ENCODE measurements at regions not wholly inside any gene's neighbourhood (a gene's known extent, or its start where the extent isn't known, plus 50 kb on each side); places are given as distances from the start of the nearest gene placed in this dataset.

- Mint-ChIP-seq H3K36me3 (ENCODE audit: low read depth) (no peaks in the 10 kb centered on the region), H3K27ac (no peak overlapping the region), H3K27me3 (ENCODE audit: low read depth) (peaks cover 23% of the 10 kb centered on the region), H3K4me1 (ENCODE audit: low read depth) (peaks cover 8% of the 10 kb centered on the region), H3K9me3 (ENCODE audit: insufficient read depth) (no peaks in the 10 kb centered on the region), H3K4me3 (peak overlapping the region; percentile 55)
- POLR2A ChIA-PET, result no interaction called here
- peak; percentile 36 for ATAC-seq
- peak; percentile 47 for DNase-seq
- CTCF ChIA-PET, result no interaction called here
Observed at GRCh38 chr18:70464343-70465114, 175.7 kb downstream of the SOCS6 start.

GRCh38 chr18:70463085-70463484 lies 174.2 kb downstream of the SOCS6 start:
- no peak overlapping the region for H3K4me3 Mint-ChIP-seq
- no peaks in the 10 kb centered on the region for H3K36me3 Mint-ChIP-seq (ENCODE audit: low read depth)
- ChIA-PET POLR2A (no interaction called here), CTCF (interaction anchor here (1.9 kb wide), 1 partner anchor 8 kb away, joined by 7 read pairs; no protein-coding TSS in a partner anchor)
- H3K4me1 Mint-ChIP-seq (ENCODE audit: low read depth), result peaks cover 8% of the 10 kb centered on the region
- ATAC-seq, result no peak
- peaks cover 23% of the 10 kb centered on the region for H3K27me3 Mint-ChIP-seq (ENCODE audit: low read depth)
- no peak overlapping the region for H3K27ac Mint-ChIP-seq
- H3K9me3 Mint-ChIP-seq (ENCODE audit: insufficient read depth), result no peaks in the 10 kb centered on the region
- DNase-seq, result no peak

- ATAC-seq, result no peak
Observed at GRCh38 chr18:70462078-70462439, 173.2 kb downstream of the SOCS6 start.

GRCh38 chr18:70461323-70462077 lies 172.7 kb downstream of the SOCS6 start:
- Mint-ChIP-seq H3K27ac (no peak overlapping the region), H3K4me1 (ENCODE audit: low read depth) (peaks cover 8% of the 10 kb centered on the region), H3K9me3 (ENCODE audit: insufficient read depth) (no peaks in the 10 kb centered on the region), H3K36me3 (ENCODE audit: low read depth) (no peaks in the 10 kb centered on the region), H3K4me3 (no peak overlapping the region), H3K27me3 (ENCODE audit: low read depth) (peaks cover 23% of the 10 kb centered on the region)
- ATAC-seq (no peak), DNase-seq (no peak)
- ChIA-PET POLR2A (no interaction called here), CTCF (interaction anchor here (0.8 to 1.2 kb wide), 2 partner anchors 15 to 30 kb away, joined by 3 read pairs; no protein-coding TSS in a partner anchor)

More at GRCh38 chr18:70462078-70462439, 173.2 kb downstream of the SOCS6 start:
- Mint-ChIP-seq H3K27ac (no peak overlapping the region), H3K27me3 (ENCODE audit: low read depth) (peaks cover 23% of the 10 kb centered on the region), H3K36me3 (ENCODE audit: low read depth) (no peaks in the 10 kb centered on the region), H3K4me1 (ENCODE audit: low read depth) (peaks cover 8% of the 10 kb centered on the region), H3K4me3 (no peak overlapping the region), H3K9me3 (ENCODE audit: insufficient read depth) (no peaks in the 10 kb centered on the region)
- POLR2A ChIA-PET, result no interaction called here
- CTCF ChIA-PET, result interaction anchor here (0.8 to 1.9 kb wide), 3 partner anchors 7 to 29 kb away, joined by 3 to 7 read pairs (median 3); no protein-coding TSS in a partner anchor
- DNase-seq, result no peak

- ATAC-seq (no peak), DNase-seq (no peak)
- ChIA-PET POLR2A (no interaction called here), CTCF (no interaction called here)
- Mint-ChIP-seq H3K4me3 (no peak overlapping the region), H3K27me3 (ENCODE audit: low read depth) (peaks cover 23% of the 10 kb centered on the region), H3K9me3 (ENCODE audit: insufficient read depth) (no peaks in the 10 kb centered on the region), H3K4me1 (ENCODE audit: low read depth) (peaks cover 8% of the 10 kb centered on the region), H3K27ac (no peak overlapping the region), H3K36me3 (ENCODE audit: low read depth) (no peaks in the 10 kb centered on the region)
Observed at GRCh38 chr18:70459731-70460130, 170.9 kb downstream of the SOCS6 start.

- no peak overlapping the region for H3K27ac Mint-ChIP-seq
- no peaks in the 10 kb centered on the region for H3K9me3 Mint-ChIP-seq (ENCODE audit: insufficient read depth)
Observed at GRCh38 chr18:70459251-70459650, 170.4 kb downstream of the SOCS6 start.

GRCh38 chr18:70457788-70458187 lies 168.9 kb downstream of the SOCS6 start:
- CTCF ChIA-PET, result no interaction called here
- ATAC-seq (no peak), DNase-seq (no peak)
- Mint-ChIP-seq H3K27ac (no peak overlapping the region), H3K36me3 (ENCODE audit: low read depth) (no peaks in the 10 kb centered on the region), H3K4me3 (no peak overlapping the region), H3K4me1 (ENCODE audit: low read depth) (peaks cover 6% of the 10 kb centered on the region), H3K9me3 (ENCODE audit: insufficient read depth) (no peaks in the 10 kb centered on the region), H3K27me3 (ENCODE audit: low read depth) (peaks cover 10% of the 10 kb centered on the region)
- POLR2A ChIA-PET, result no interaction called here

More at GRCh38 chr18:70459251-70459650, 170.4 kb downstream of the SOCS6 start:
- ChIA-PET POLR2A (no interaction called here), CTCF (no interaction called here)
- Mint-ChIP-seq H3K4me3 (no peak overlapping the region), H3K4me1 (ENCODE audit: low read depth) (peaks cover 6% of the 10 kb centered on the region), H3K36me3 (ENCODE audit: low read depth) (no peaks in the 10 kb centered on the region), H3K27me3 (ENCODE audit: low read depth) (peaks cover 19% of the 10 kb centered on the region)
- DNase-seq, result no peak
- ATAC-seq, result no peak

- no peaks in the 10 kb centered on the region for H3K36me3 Mint-ChIP-seq (ENCODE audit: low read depth)
- no peak overlapping the region for H3K4me3 Mint-ChIP-seq
- ATAC-seq (no peak), DNase-seq (no peak)
- no peak overlapping the region for H3K27ac Mint-ChIP-seq
- no peaks in the 10 kb centered on the region for H3K9me3 Mint-ChIP-seq (ENCODE audit: insufficient read depth)
- peaks cover 10% of the 10 kb centered on the region for H3K27me3 Mint-ChIP-seq (ENCODE audit: low read depth)
- ChIA-PET POLR2A (no interaction called here), CTCF (no interaction called here)
- H3K4me1 Mint-ChIP-seq (ENCODE audit: low read depth), result peaks cover 6% of the 10 kb centered on the region
Observed at GRCh38 chr18:70457223-70457622, 168.4 kb downstream of the SOCS6 start.

- ChIA-PET CTCF (interaction anchor here (2.8 to 3.3 kb wide), 2 partner anchors 23 to 261 kb away, joined by 17 to 29 read pairs; no protein-coding TSS in a partner anchor), POLR2A (no interaction called here)
- DNase-seq, result no peak
- Mint-ChIP-seq H3K27me3 (ENCODE audit: low read depth) (peaks cover 4% of the 10 kb centered on the region), H3K27ac (no peak overlapping the region), H3K4me1 (ENCODE audit: low read depth) (no peaks in the 10 kb centered on the region), H3K36me3 (ENCODE audit: low read depth) (no peaks in the 10 kb centered on the region), H3K9me3 (ENCODE audit: insufficient read depth) (no peaks in the 10 kb centered on the region), H3K4me3 (no peak overlapping the region)
- no peak for ATAC-seq
Observed at GRCh38 chr18:70456376-70456775, 167.5 kb downstream of the SOCS6 start.

GRCh38 chr18:70455731-70456130 lies 166.9 kb downstream of the SOCS6 start:
- Mint-ChIP-seq H3K27ac (no peak overlapping the region), H3K4me3 (no peak overlapping the region), H3K27me3 (ENCODE audit: low read depth) (peaks cover 3% of the 10 kb centered on the region), H3K36me3 (ENCODE audit: low read depth) (no peaks in the 10 kb centered on the region), H3K4me1 (ENCODE audit: low read depth) (no peaks in the 10 kb centered on the region), H3K9me3 (ENCODE audit: insufficient read depth) (no peaks in the 10 kb centered on the region)
- CTCF ChIA-PET, result interaction anchor here (0.6 to 3.3 kb wide), 7 partner anchors 23 to 305 kb away, joined by 3 to 29 read pairs (median 4); no protein-coding TSS in a partner anchor
- POLR2A ChIA-PET, result no interaction called here
- DNase-seq (no peak), ATAC-seq (no peak)

GRCh38 chr18:70454704-70455322 lies 166.0 kb downstream of the SOCS6 start:
- ChIA-PET CTCF (interaction anchor here (1.0 to 3.3 kb wide), 10 partner anchors 8 to 326 kb away, joined by 3 to 29 read pairs (median 5); no protein-coding TSS in a partner anchor), POLR2A (no interaction called here)
- ATAC-seq (peak; percentile 44), DNase-seq (peak; percentile 52)
- Mint-ChIP-seq H3K27me3 (ENCODE audit: low read depth) (no peaks in the 10 kb centered on the region), H3K36me3 (ENCODE audit: low read depth) (no peaks in the 10 kb centered on the region), H3K4me1 (ENCODE audit: low read depth) (no peaks in the 10 kb centered on the region), H3K4me3 (no peak overlapping the region), H3K27ac (no peak overlapping the region), H3K9me3 (ENCODE audit: insufficient read depth) (no peaks in the 10 kb centered on the region)

All from activated CD8-positive, alpha-beta T cell treated with anti-CD3 and anti-CD28 coated beads, Interleukin-2, amount 10 ng/mL, durations not matched to agents 7 days and 5 days (primary cell).